ENCODE measurements at regions not wholly inside any gene's neighbourhood (a gene's known extent, or its start where the extent isn't known, plus 50 kb on each side); places are given as distances from the start of the nearest gene placed in this dataset.
"Not testable (repeated sequence)": the region's sequence is repeated elsewhere in the genome, so short reads cannot be mapped to it uniquely, and the experiment has no call there.

GRCh38 chr7:155935005-155935557 is 122.8 kb upstream of the SHH start:
- H3K4me3 ChIP-seq (ENCODE audit: low read depth, low read length) = no peak overlapping the region
- H3K27me3 ChIP-seq (ENCODE audit: control insufficient read depth, insufficient read depth, low read length) = peaks cover 2% of the 10 kb centered on the region
- WGBS (ENCODE audit: insufficient coverage) = 71% methylated on average over 2 of the region's 3 CpGs
- no peak overlapping the region for H3K27ac ChIP-seq (ENCODE audit: low read depth, low read length)
- no peak for DNase-seq (ENCODE audit: low read depth in 4 of 6, low spot score in 6 of 6)
- no peaks in the 10 kb centered on the region for H3K4me1 ChIP-seq (ENCODE audit: control insufficient read depth, insufficient read depth, low read length)
- no peaks in the 10 kb centered on the region for H3K36me3 ChIP-seq (ENCODE audit: control insufficient read depth, insufficient read depth, low read length)
- H3K9me3 ChIP-seq (ENCODE audit: control insufficient read depth, insufficient read depth, low read length) = peaks cover 5% of the 10 kb centered on the region

DNA sequence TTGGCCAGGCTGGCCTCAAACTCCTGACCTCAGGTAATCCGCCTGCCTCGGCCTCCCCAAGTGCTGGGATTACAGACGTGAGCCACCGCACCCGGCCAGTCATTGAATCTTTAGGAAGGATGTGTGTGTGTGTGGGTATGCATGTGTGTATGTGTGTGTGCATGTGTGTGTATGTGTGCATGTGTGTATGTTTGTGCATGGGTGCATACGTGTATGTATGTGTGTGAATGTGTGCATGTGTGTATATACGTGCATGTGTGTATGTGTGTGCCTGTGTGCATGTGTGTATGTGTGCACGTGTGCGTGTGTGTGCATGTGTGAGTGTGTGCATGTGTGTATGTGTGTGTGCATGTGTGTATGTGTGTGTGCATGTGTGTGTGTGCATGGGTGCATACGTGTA is 120.1 kb upstream of the SHH start:
- not testable (repeated sequence) for H3K9me3 ChIP-seq (ENCODE audit: control insufficient read depth, insufficient read depth, low read length); H3K27ac ChIP-seq (ENCODE audit: low read depth, low read length); H3K27me3 ChIP-seq (ENCODE audit: control insufficient read depth, insufficient read depth, low read length); H3K4me3 ChIP-seq (ENCODE audit: low read depth, low read length); DNase-seq (ENCODE audit: low read depth in 4 of 6, low spot score in 6 of 6); H3K36me3 ChIP-seq (ENCODE audit: control insufficient read depth, insufficient read depth, low read length); H3K4me1 ChIP-seq (ENCODE audit: control insufficient read depth, insufficient read depth, low read length)
- WGBS (ENCODE audit: insufficient coverage) = 86% methylated on average over 9 of the region's 10 CpGs

GRCh38 chr7:155931396-155932085 is 119.3 kb upstream of the SHH start:
- Histone ChIP-seq H3K4me1 (ENCODE audit: control insufficient read depth, insufficient read depth, low read length) (no peaks in the 10 kb centered on the region), H3K4me3 (ENCODE audit: low read depth, low read length) (no peak overlapping the region), H3K27me3 (ENCODE audit: control insufficient read depth, insufficient read depth, low read length) (peaks cover 2% of the 10 kb centered on the region), H3K27ac (ENCODE audit: low read depth, low read length) (no peak overlapping the region), H3K36me3 (ENCODE audit: control insufficient read depth, insufficient read depth, low read length) (no peaks in the 10 kb centered on the region), H3K9me3 (ENCODE audit: control insufficient read depth, insufficient read depth, low read length) (no peaks in the 10 kb centered on the region)
- no peak for DNase-seq (ENCODE audit: low read depth in 4 of 6, low spot score in 6 of 6)
- 67% methylated on average over 21 of the region's 24 CpGs for WGBS (ENCODE audit: insufficient coverage)

GRCh38 chr7:155930527-155930926 is 118.3 kb upstream of the SHH start:
- 61% methylated on average over 1 of the region's 1 CpG for WGBS (ENCODE audit: insufficient coverage)
- Histone ChIP-seq H3K27ac (ENCODE audit: low read depth, low read length) (no peak overlapping the region), H3K36me3 (ENCODE audit: control insufficient read depth, insufficient read depth, low read length) (no peaks in the 10 kb centered on the region), H3K27me3 (ENCODE audit: control insufficient read depth, insufficient read depth, low read length) (peaks cover 2% of the 10 kb centered on the region), H3K9me3 (ENCODE audit: control insufficient read depth, insufficient read depth, low read length) (no peaks in the 10 kb centered on the region), H3K4me3 (ENCODE audit: low read depth, low read length) (no peak overlapping the region), H3K4me1 (ENCODE audit: control insufficient read depth, insufficient read depth, low read length) (no peaks in the 10 kb centered on the region)
- DNase-seq (ENCODE audit: low read depth in 4 of 6, low spot score in 6 of 6) = no peak

- no peak overlapping the region for H3K4me3 ChIP-seq (ENCODE audit: low read depth, low read length)
- WGBS (ENCODE audit: insufficient coverage) = 90% methylated on average over 6 of the region's 8 CpGs
Observed at GRCh38 chr7:155930061-155930460, 117.8 kb upstream of the SHH start.

GRCh38 chr7:155928583-155928982 is 116.3 kb upstream of the SHH start:
- H3K36me3 ChIP-seq (ENCODE audit: control insufficient read depth, insufficient read depth, low read length) = no peaks in the 10 kb centered on the region
- DNase-seq (ENCODE audit: low read depth in 4 of 6, low spot score in 6 of 6) = no peak
- WGBS (ENCODE audit: insufficient coverage) = 83% methylated on average over 13 of the region's 13 CpGs
- no peak overlapping the region for H3K4me3 ChIP-seq (ENCODE audit: low read depth, low read length)
- no peaks in the 10 kb centered on the region for H3K9me3 ChIP-seq (ENCODE audit: control insufficient read depth, insufficient read depth, low read length)
- no peaks in the 10 kb centered on the region for H3K4me1 ChIP-seq (ENCODE audit: control insufficient read depth, insufficient read depth, low read length)
- peaks cover 2% of the 10 kb centered on the region for H3K27me3 ChIP-seq (ENCODE audit: control insufficient read depth, insufficient read depth, low read length)
- no peak overlapping the region for H3K27ac ChIP-seq (ENCODE audit: low read depth, low read length)

More at GRCh38 chr7:155930061-155930460, 117.8 kb upstream of the SHH start:
- DNase-seq (ENCODE audit: low read depth in 4 of 6, low spot score in 6 of 6) = no peak
- peaks cover 2% of the 10 kb centered on the region for H3K27me3 ChIP-seq (ENCODE audit: control insufficient read depth, insufficient read depth, low read length)
- H3K36me3 ChIP-seq (ENCODE audit: control insufficient read depth, insufficient read depth, low read length) = no peaks in the 10 kb centered on the region
- H3K4me1 ChIP-seq (ENCODE audit: control insufficient read depth, insufficient read depth, low read length) = no peaks in the 10 kb centered on the region
- no peaks in the 10 kb centered on the region for H3K9me3 ChIP-seq (ENCODE audit: control insufficient read depth, insufficient read depth, low read length)
- no peak overlapping the region for H3K27ac ChIP-seq (ENCODE audit: low read depth, low read length)

DNA sequence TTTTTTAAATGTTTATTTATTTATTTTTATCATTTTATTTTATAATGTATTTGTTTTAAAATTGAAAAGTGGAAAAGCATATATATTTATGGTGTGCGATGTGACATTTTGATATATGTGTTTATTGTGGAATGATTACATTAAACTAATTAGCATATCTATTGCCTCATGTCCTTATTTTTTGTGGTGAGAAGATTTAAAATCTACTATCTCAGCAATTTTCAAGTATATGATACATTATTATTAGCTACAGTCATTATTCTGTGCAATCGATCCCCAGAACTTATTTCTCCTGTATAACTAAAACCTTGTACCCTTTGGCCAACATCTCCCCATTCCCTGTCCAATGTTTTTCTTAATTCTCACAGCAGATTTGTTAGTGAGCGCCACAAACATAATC is 115.6 kb upstream of the SHH start:
- peaks cover 2% of the 10 kb centered on the region for H3K27me3 ChIP-seq (ENCODE audit: control insufficient read depth, insufficient read depth, low read length)
- H3K36me3 ChIP-seq (ENCODE audit: control insufficient read depth, insufficient read depth, low read length) = no peaks in the 10 kb centered on the region
- no peak for DNase-seq (ENCODE audit: low read depth in 4 of 6, low spot score in 6 of 6)
- no peaks in the 10 kb centered on the region for H3K9me3 ChIP-seq (ENCODE audit: control insufficient read depth, insufficient read depth, low read length)
- 89% methylated on average over 1 of the region's 3 CpGs for WGBS (ENCODE audit: insufficient coverage)
- H3K4me3 ChIP-seq (ENCODE audit: low read depth, low read length) = no peak overlapping the region
- no peak overlapping the region for H3K27ac ChIP-seq (ENCODE audit: low read depth, low read length)
- H3K4me1 ChIP-seq (ENCODE audit: control insufficient read depth, insufficient read depth, low read length) = no peaks in the 10 kb centered on the region

DNA sequence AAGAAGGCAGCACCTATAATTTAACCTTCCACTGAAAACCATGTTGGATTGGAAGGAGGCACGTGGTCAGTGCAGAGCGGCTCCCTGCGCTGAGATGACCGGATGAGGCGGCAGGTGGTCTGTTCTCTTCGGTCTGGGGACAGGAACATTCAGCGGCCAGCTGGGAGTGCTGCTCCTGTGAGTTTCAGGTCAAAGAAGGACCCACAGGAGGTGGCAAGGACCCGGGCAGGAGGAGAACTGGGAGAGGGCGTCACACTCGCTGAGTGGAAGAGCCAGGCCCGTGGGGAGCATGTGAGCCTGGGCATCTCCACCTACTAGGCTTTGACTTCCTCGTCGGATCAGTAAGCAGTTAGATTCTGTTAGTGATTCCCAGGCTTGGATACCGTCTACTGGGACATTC is 113.4 kb upstream of the SHH start:
- Histone ChIP-seq H3K27me3 (ENCODE audit: control insufficient read depth, insufficient read depth, low read length) (peaks cover 1% of the 10 kb centered on the region), H3K9me3 (ENCODE audit: control insufficient read depth, insufficient read depth, low read length) (no peaks in the 10 kb centered on the region), H3K4me3 (ENCODE audit: low read depth, low read length) (no peak overlapping the region), H3K36me3 (ENCODE audit: control insufficient read depth, insufficient read depth, low read length) (no peaks in the 10 kb centered on the region), H3K4me1 (ENCODE audit: control insufficient read depth, insufficient read depth, low read length) (peaks cover 2% of the 10 kb centered on the region), H3K27ac (ENCODE audit: low read depth, low read length) (no peak overlapping the region)
- DNase-seq (ENCODE audit: low read depth in 4 of 6, low spot score in 6 of 6) = no peak
- 67% methylated on average over 10 of the region's 14 CpGs for WGBS (ENCODE audit: insufficient coverage)

GRCh38 chr7:155922067-155922816 is 110.0 kb upstream of the SHH start:
- H3K9me3 ChIP-seq (ENCODE audit: control insufficient read depth, insufficient read depth, low read length) = no peaks in the 10 kb centered on the region
- no peaks in the 10 kb centered on the region for H3K36me3 ChIP-seq (ENCODE audit: control insufficient read depth, insufficient read depth, low read length)
- 64% methylated on average over 19 of the region's 25 CpGs for WGBS (ENCODE audit: insufficient coverage)
- DNase-seq (ENCODE audit: low read depth in 4 of 6, low spot score in 6 of 6) = no peak
- H3K27ac ChIP-seq (ENCODE audit: low read depth, low read length) = no peak overlapping the region
- H3K27me3 ChIP-seq (ENCODE audit: control insufficient read depth, insufficient read depth, low read length) = no peaks in the 10 kb centered on the region
- H3K4me3 ChIP-seq (ENCODE audit: low read depth, low read length) = no peak overlapping the region
- peaks cover 9% of the 10 kb centered on the region for H3K4me1 ChIP-seq (ENCODE audit: control insufficient read depth, insufficient read depth, low read length)

GRCh38 chr7:155921804-155922066 is 109.5 kb upstream of the SHH start:
- 80% methylated on average over 10 of the region's 10 CpGs for WGBS (ENCODE audit: insufficient coverage)
- Histone ChIP-seq H3K27ac (ENCODE audit: low read depth, low read length) (no peak overlapping the region), H3K4me1 (ENCODE audit: control insufficient read depth, insufficient read depth, low read length) (peaks cover 9% of the 10 kb centered on the region), H3K36me3 (ENCODE audit: control insufficient read depth, insufficient read depth, low read length) (no peaks in the 10 kb centered on the region), H3K4me3 (ENCODE audit: low read depth, low read length) (no peak overlapping the region), H3K27me3 (ENCODE audit: control insufficient read depth, insufficient read depth, low read length) (no peaks in the 10 kb centered on the region), H3K9me3 (ENCODE audit: control insufficient read depth, insufficient read depth, low read length) (no peaks in the 10 kb centered on the region)
- DNase-seq (ENCODE audit: low read depth in 4 of 6, low spot score in 6 of 6) = no peak

Data from spinal cord (tissue), 9 donors.